B cell (primary cell): ENCODE measurements at regions not wholly inside any gene's neighbourhood (a gene's known extent, or its start where the extent isn't known, plus 50 kb on each side); places are given as distances from the start of the nearest gene placed in this dataset.

Experiments
- ATAC-seq: fragments of 200-7000 bp; cut with Tn5 transposase; one replicate; pipeline ENCODE4 v1.10.0; 2021; ENCODE audit warnings: low read depth, mild to moderate bottlenecking, moderate number of reproducible peaks, moderate library complexity
- CTCF ChIA-PET: fragments of 350-600 bp; sonication (Branson Sonifier 250); formaldehyde crosslinking; loops from one replicate; lab custom pipeline; 2021; ENCODE audit warnings: antibody characterized with exemption, inconsistent platforms; lab: Charles Lee
- POLR2A ChIA-PET: fragments of 350-600 bp; sonication (Branson Sonifier 250); formaldehyde crosslinking; loops from one replicate; lab custom pipeline; 2021; ENCODE audit warnings: antibody characterized with exemption; lab: Charles Lee
- DNase-seq: peaks from one replicate; pipeline ENCODE4 v3.0.0; 2013
- H2AFZ ChIP-seq: 2 replicates; pipeline ENCODE4 v1.6.1; 2012; ENCODE audit warnings: mild to moderate bottlenecking, low read depth, low read length; ENCODE audit not compliant: insufficient read depth, poor library complexity, severe bottlenecking
- H3K27ac ChIP-seq, 2 donors: 1 replicate in 1 of 2; 2 replicates in 1 of 2; pipeline ENCODE4 v1.5.1; 2012 to 2013; ENCODE audit warnings: low read length in 2 of 2, mild to moderate bottlenecking in 2 of 2, moderate library complexity in 1 of 2
- H3K27me3 ChIP-seq, 4 experiments: fragments of 200-600 bp in 1 of 4; sonication (generic) in 1 of 4; replicated peaks in 1 of 4; 1 replicate in 2 of 4; 2 replicates in 2 of 4; pipeline versions ENCODE4 v1.6.1 to v1.7.0; 2013 to 2016; ENCODE audit warnings: low read length in 3 of 4, mild to moderate bottlenecking in 2 of 4, mixed read lengths in 1 of 4, moderate library complexity in 1 of 4; ENCODE audit not compliant: insufficient read depth in 4 of 4, control insufficient read depth in 3 of 4; ENCODE audit errors: control extremely low read depth in 1 of 4
- H3K36me3 ChIP-seq, 2 experiments: replicated peaks in 1 of 2; 1 replicate in 1 of 2; 2 replicates in 1 of 2; pipeline versions ENCODE4 v1.6.1 to v1.7.1; 2013; ENCODE audit warnings: low read length in 1 of 2; ENCODE audit not compliant: insufficient read depth in 2 of 2, control insufficient read depth in 1 of 2; ENCODE audit errors: control extremely low read depth in 1 of 2, extremely low read depth in 1 of 2
- H3K4me1 ChIP-seq, 2 donors: fragments of 200-600 bp in 1 of 2; sonication (generic) in 1 of 2; 1 replicate in 1 of 2; 2 replicates in 1 of 2; pipeline versions ENCODE4 v1.5.1 to v1.6.1; 2013 to 2017; ENCODE audit warnings: low read length in 2 of 2; ENCODE audit not compliant: control insufficient read depth in 2 of 2, insufficient read depth in 2 of 2
- H3K4me2 ChIP-seq: replicated peaks from 2 replicates; pipeline ENCODE3; 2012; ENCODE audit warnings: mild to moderate bottlenecking, low read depth, low read length; ENCODE audit not compliant: poor library complexity, severe bottlenecking
- H3K4me3 ChIP-seq, 5 experiments: fragments of 200-600 bp in 1 of 5; sonication (generic) in 1 of 5; 1 replicate in 3 of 5; 2 replicates in 2 of 5; pipeline versions ENCODE4 v1.5.1 to v1.7.0; 2011 to 2016; ENCODE audit warnings: low read length in 4 of 5, mild to moderate bottlenecking in 4 of 5, low read depth in 2 of 5, control low read depth in 1 of 5, moderate library complexity in 1 of 5; ENCODE audit not compliant: insufficient read depth in 1 of 5; ENCODE audit errors: control extremely low read depth in 1 of 5, extremely low read depth in 1 of 5
- H3K79me2 ChIP-seq: fragments of 200-600 bp; sonication (generic); one replicate; pipeline ENCODE4 v1.6.0; 2016; ENCODE audit warnings: low read length; ENCODE audit not compliant: control insufficient read depth, insufficient read depth
- H3K9ac ChIP-seq: fragments of 200-600 bp; sonication (generic); 2 replicates; pipeline ENCODE4 v1.6.1; 2017; ENCODE audit warnings: mild to moderate bottlenecking, low read length, moderate library complexity
- H3K9me3 ChIP-seq, 3 donors: one replicate each; pipeline versions ENCODE4 v1.6.1 to v1.7.1; 2013; ENCODE audit warnings: low read length in 2 of 3; ENCODE audit not compliant: control insufficient read depth in 2 of 3, insufficient read depth in 1 of 3; ENCODE audit errors: control extremely low read depth in 1 of 3
- H4K20me1 ChIP-seq: 2 replicates; pipeline ENCODE4 v1.6.0; 2012; ENCODE audit warnings: mild to moderate bottlenecking, low read length; ENCODE audit not compliant: insufficient read depth, control insufficient read depth, poor library complexity, severe bottlenecking
- H3K27ac Mint-ChIP-seq: one replicate; pipeline ENCODE4 v1.8.0; 2021; ENCODE audit warnings: mixed read lengths
- H3K27me3 Mint-ChIP-seq: one replicate; pipeline ENCODE4 v1.8.0; 2021; ENCODE audit warnings: mixed read lengths
- H3K4me1 Mint-ChIP-seq: one replicate; pipeline ENCODE4 v1.8.0; 2021; ENCODE audit warnings: mixed read lengths
- H3K4me3 Mint-ChIP-seq: one replicate; pipeline ENCODE4 v1.8.0; 2021; ENCODE audit warnings: mixed read lengths
- H3K9me3 Mint-ChIP-seq: one replicate; pipeline ENCODE4 v1.8.0; 2022; ENCODE audit warnings: mixed read lengths; ENCODE audit not compliant: insufficient read depth
- CTCF ChIP-seq: fragments of 200-600 bp; IDR thresholded peaks from one replicate; pipeline ENCODE4 v1.8.0; 2022; ENCODE audit warnings: antibody characterized with exemption, mild to moderate bottlenecking
- EZH2 ChIP-seq: IDR thresholded peaks from 2 replicates; pipeline ENCODE4 v1.6.1; 2012; ENCODE audit warnings: borderline replicate concordance, low read depth, mild to moderate bottlenecking, moderate library complexity, low read length; ENCODE audit not compliant: insufficient read depth, poor library complexity, severe bottlenecking
- WGBS: methylation state at CpG from one replicate; pipeline ENCODE4 v1.1.5; 2013; ENCODE audit warnings: missing lambda C conversion rate; ENCODE audit not compliant: insufficient coverage; 5-methylcytosine and 5-hydroxymethylcytosine counted together
- intact Hi-C: fragments of 100-400 bp; cut with micrococcal nuclease; formaldehyde crosslinking; loops from one replicate; pipeline ENCODE4 v1.10.0; 2022

- Histone ChIP-seq H2AFZ (no peak overlapping the region), H3K27me3 (no peaks in the 10 kb centered on the region), H3K27ac (peak overlapping the region in 1 of 2 donors; percentile 95), H3K9ac (no peak overlapping the region), H3K4me2 (no peak overlapping the region), H3K36me3 (no peaks in the 10 kb centered on the region), H3K4me1 (peaks cover 0 to 76% of the 10 kb centered on the region in 2 donors), H3K79me2 (no peaks in the 10 kb centered on the region), H4K20me1 (no peaks in the 10 kb centered on the region), H3K9me3 (no peaks in the 10 kb centered on the region), H3K4me3 (no peak overlapping the region)
- Mint-ChIP-seq H3K4me1 (peaks cover 70% of the 10 kb centered on the region), H3K27ac (peak overlapping the region; percentile 91), H3K9me3 (no peaks in the 10 kb centered on the region), H3K27me3 (no peaks in the 10 kb centered on the region), H3K4me3 (peak overlapping the region; percentile 29)
- WGBS = 54% methylated on average over 2 of the region's 5 CpGs
- ChIA-PET POLR2A (no interaction called here), CTCF (no interaction called here)
- intact Hi-C loops = no loop called here
- TF ChIP-seq CTCF = no peak
- no peak for TF ChIP-seq EZH2
- DNase-seq (no peak), ATAC-seq (no peak)
These were observed 264.4 kb upstream of the RBMY1B start for GRCh38 chrY:21246780-21247179.

- POLR2A ChIA-PET = interaction anchor here (1.5 kb wide), 1 partner anchor 8 kb away, joined by 7 read pairs; no protein-coding TSS in a partner anchor
- H3K27ac Mint-ChIP-seq = peak overlapping the region; percentile 95
- H3K9me3 ChIP-seq = no peaks in the 10 kb centered on the region
These were observed 262.5 kb upstream of the RBMY1B start for GRCh38 chrY:21248591-21248990.

More at GRCh38 chrY:21248591-21248990, 262.5 kb upstream of the RBMY1B start:
- Histone ChIP-seq H3K79me2 (no peaks in the 10 kb centered on the region), H3K27ac (peak overlapping the region in 1 of 2 donors; percentile 95), H3K4me2 (no peak overlapping the region), H2AFZ (no peak overlapping the region), H3K27me3 (no peaks in the 10 kb centered on the region), H4K20me1 (no peaks in the 10 kb centered on the region), H3K36me3 (no peaks in the 10 kb centered on the region), H3K9ac (no peak overlapping the region), H3K4me3 (no peak overlapping the region), H3K4me1 (peaks cover 0 to 61% of the 10 kb centered on the region in 2 donors)
- TF ChIP-seq CTCF = no peak
- no peak for TF ChIP-seq EZH2
- ATAC-seq (peak; percentile 15), DNase-seq (peak; percentile 31)
- CTCF ChIA-PET = interaction anchor here (1.0 to 1.1 kb wide), 2 partner anchors 11 to 21 kb away, joined by 3 to 4 read pairs; no protein-coding TSS in a partner anchor
- Mint-ChIP-seq H3K4me3 (peak overlapping the region; percentile 46), H3K4me1 (peaks cover 62% of the 10 kb centered on the region), H3K9me3 (no peaks in the 10 kb centered on the region), H3K27me3 (no peaks in the 10 kb centered on the region)
- 71% methylated on average over 1 of the region's 5 CpGs for WGBS
- intact Hi-C loops = no loop called here
